CD4-positive, alpha-beta T cell (primary cell): ENCODE measurements at regions not wholly inside any gene's neighbourhood (a gene's known extent, or its start where the extent isn't known, plus 50 kb on each side); places are given as distances from the start of the nearest gene placed in this dataset.

Experiments used
- ATAC-seq: fragments of 200-7000 bp; cut with Tn5 transposase; one replicate; pipeline ENCODE4 v1.10.0; 2022; ENCODE audit warnings: mild to moderate bottlenecking; ENCODE audit not compliant: poor library complexity
- CTCF ChIA-PET: fragments of 350-600 bp; sonication (Branson Sonifier 250); formaldehyde crosslinking; loops from one replicate; lab custom pipeline; 2021; ENCODE audit warnings: antibody characterized with exemption, inconsistent platforms; lab: Charles Lee
- POLR2A ChIA-PET: fragments of 350-600 bp; sonication (Branson Sonifier 250); formaldehyde crosslinking; loops from one replicate; lab custom pipeline; 2021; ENCODE audit warnings: antibody characterized with exemption, inconsistent platforms; lab: Charles Lee
- DNase-seq, 14 experiments: peaks; one replicate each; pipeline ENCODE4 v3.0.0-alpha.2; 2013 to 2020; ENCODE audit warnings: mixed read lengths in 2 of 14
- H3K27ac ChIP-seq, 2 donors: one replicate each; pipeline versions ENCODE4 v1.5.1 to v1.7.0; 2013; ENCODE audit warnings: low read length in 2 of 2, low read depth in 1 of 2, mild to moderate bottlenecking in 1 of 2
- H3K27me3 ChIP-seq, 2 experiments: 1 replicate in 1 of 2; 2 replicates in 1 of 2; pipeline versions ENCODE4 v1.6.1 to v1.7.0; 2013; ENCODE audit warnings: low read length in 2 of 2, control low read depth in 1 of 2, mild to moderate bottlenecking in 1 of 2, moderate library complexity in 1 of 2; ENCODE audit not compliant: insufficient read depth in 2 of 2, control insufficient read depth in 1 of 2
- H3K36me3 ChIP-seq: one replicate; pipeline ENCODE4 v1.6.1; 2013; ENCODE audit warnings: low read length, control low read depth; ENCODE audit not compliant: insufficient read depth
- H3K4me1 ChIP-seq: one replicate; pipeline ENCODE4 v1.6.1; 2013; ENCODE audit warnings: low read length, control low read depth; ENCODE audit not compliant: insufficient read depth
- H3K4me3 ChIP-seq: one replicate; pipeline ENCODE4 v1.5.1; 2013; ENCODE audit warnings: mild to moderate bottlenecking, low read length, moderate library complexity
- H3K9me3 ChIP-seq, 2 experiments: 1 replicate in 1 of 2; 2 replicates in 1 of 2; pipeline versions ENCODE4 v1.6.1 to v1.7.0; 2013; ENCODE audit warnings: low read length in 2 of 2, mild to moderate bottlenecking in 2 of 2, control low read depth in 1 of 2, moderate library complexity in 1 of 2; ENCODE audit not compliant: control insufficient read depth in 1 of 2, insufficient read depth in 1 of 2
- H3K27ac Mint-ChIP-seq: one replicate; pipeline ENCODE4 v1.8.0; 2020; ENCODE audit warnings: mixed read lengths
- H3K27me3 Mint-ChIP-seq: one replicate; pipeline ENCODE4 v1.8.0; 2021; ENCODE audit warnings: mixed read lengths
- H3K36me3 Mint-ChIP-seq: one replicate; pipeline ENCODE4 v1.8.0; 2021; ENCODE audit warnings: low read depth, mixed read lengths
- H3K4me1 Mint-ChIP-seq: one replicate; pipeline ENCODE4 v1.8.0; 2021; ENCODE audit warnings: low read depth, mixed read lengths
- H3K4me3 Mint-ChIP-seq: one replicate; pipeline ENCODE4 v1.8.0; 2020; ENCODE audit warnings: mild to moderate bottlenecking, mixed read lengths
- H3K9me3 Mint-ChIP-seq: one replicate; pipeline ENCODE4 v1.8.0; 2020; ENCODE audit warnings: mixed read lengths
- intact Hi-C, 2 experiments: fragments of 100-400 bp; cut with DNase I in 1 of 2; cut with micrococcal nuclease in 1 of 2; formaldehyde crosslinking; loops; one replicate each; pipeline versions ENCODE4 v1.15.1 to v1.9.0; 2023 to 2025; cut with DNase I, micrococcal nuclease
- TF ChIP-seq, protein P1 (sequence below): fragments of 200-600 bp; IDR thresholded peaks from one replicate; pipeline ENCODE4 v1.8.0; 2022; ENCODE audit warnings: antibody characterized with exemption, mild to moderate bottlenecking

- H3K27me3 Mint-ChIP-seq = peaks cover 6% of the 10 kb centered on the region
- TF ChIP-seq, protein P1, sequence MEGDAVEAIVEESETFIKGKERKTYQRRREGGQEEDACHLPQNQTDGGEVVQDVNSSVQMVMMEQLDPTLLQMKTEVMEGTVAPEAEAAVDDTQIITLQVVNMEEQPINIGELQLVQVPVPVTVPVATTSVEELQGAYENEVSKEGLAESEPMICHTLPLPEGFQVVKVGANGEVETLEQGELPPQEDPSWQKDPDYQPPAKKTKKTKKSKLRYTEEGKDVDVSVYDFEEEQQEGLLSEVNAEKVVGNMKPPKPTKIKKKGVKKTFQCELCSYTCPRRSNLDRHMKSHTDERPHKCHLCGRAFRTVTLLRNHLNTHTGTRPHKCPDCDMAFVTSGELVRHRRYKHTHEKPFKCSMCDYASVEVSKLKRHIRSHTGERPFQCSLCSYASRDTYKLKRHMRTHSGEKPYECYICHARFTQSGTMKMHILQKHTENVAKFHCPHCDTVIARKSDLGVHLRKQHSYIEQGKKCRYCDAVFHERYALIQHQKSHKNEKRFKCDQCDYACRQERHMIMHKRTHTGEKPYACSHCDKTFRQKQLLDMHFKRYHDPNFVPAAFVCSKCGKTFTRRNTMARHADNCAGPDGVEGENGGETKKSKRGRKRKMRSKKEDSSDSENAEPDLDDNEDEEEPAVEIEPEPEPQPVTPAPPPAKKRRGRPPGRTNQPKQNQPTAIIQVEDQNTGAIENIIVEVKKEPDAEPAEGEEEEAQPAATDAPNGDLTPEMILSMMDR = no peak
- no peaks in the 10 kb centered on the region for H3K9me3 Mint-ChIP-seq
- ChIA-PET CTCF (no interaction called here), POLR2A (no interaction called here)
- intact Hi-C loops = no loop called here
- Histone ChIP-seq H3K4me1 (no peaks in the 10 kb centered on the region), H3K36me3 (no peaks in the 10 kb centered on the region), H3K9me3 (peaks cover 0 to 25% of the 10 kb centered on the region in 2 experiments), H3K4me3 (no peak overlapping the region), H3K27me3 (peaks cover 0 to 6% of the 10 kb centered on the region in 2 experiments), H3K27ac (no peak overlapping the region)
- no peak overlapping the region for H3K4me3 Mint-ChIP-seq
- no peak for ATAC-seq
- H3K36me3 Mint-ChIP-seq = no peaks in the 10 kb centered on the region
- H3K27ac Mint-ChIP-seq = no peak overlapping the region
- H3K4me1 Mint-ChIP-seq = no peaks in the 10 kb centered on the region
- DNase-seq = no peak
Measured at GRCh38 chr16:5577463-5577862, 479.9 kb upstream of the EEF2KMT start.

DNA sequence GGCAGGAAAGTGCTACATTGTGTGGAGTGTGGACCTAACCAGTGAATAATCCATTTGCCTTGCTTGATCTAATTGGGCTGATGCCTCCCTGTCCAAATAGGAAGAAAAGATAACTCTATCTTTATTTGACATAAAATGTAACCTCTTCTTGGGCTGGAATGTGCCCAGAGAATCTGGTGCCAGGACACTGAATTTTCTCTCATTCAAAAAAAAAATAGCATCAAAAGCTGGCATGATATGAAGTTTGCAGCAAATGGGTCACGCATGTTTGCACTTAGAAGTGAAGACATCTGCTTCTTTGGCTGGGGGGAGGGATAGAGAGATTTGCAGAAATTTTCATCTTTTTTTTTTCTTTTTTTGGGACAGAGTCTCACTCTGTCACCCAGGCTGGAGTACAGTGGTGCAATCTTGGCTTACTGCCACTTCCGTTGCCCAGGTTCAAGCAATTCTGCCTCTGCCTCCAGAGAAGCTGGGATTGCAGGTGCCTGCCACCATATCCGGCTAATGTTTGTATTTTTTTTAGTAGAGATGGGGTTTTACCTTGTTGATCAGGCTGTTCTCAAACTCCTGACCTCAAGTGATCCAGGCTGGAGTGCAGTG lies 478.2 kb upstream of the EEF2KMT start:
- TF ChIP-seq, protein P1 = no peak

DNA sequence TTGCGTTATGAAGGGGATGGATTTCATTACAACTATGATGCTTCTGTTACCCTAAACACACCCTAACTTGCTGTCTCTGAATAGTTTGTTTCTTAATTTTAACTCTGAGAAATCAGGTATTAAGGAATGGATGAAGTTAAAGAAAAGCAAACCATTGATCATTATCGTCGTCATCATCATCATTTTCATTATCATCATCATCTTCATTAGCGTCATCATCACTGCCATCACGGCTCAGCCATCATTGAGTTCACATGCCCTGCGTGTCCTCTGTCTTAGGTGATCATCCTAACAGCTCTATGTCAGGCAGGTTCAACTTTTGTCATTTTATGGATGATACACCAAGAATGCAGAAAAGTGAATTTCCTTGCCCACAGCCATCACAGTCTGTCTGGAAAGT lies 477.5 kb upstream of the EEF2KMT start:
- intact Hi-C loops = no loop called here
- H3K27me3 Mint-ChIP-seq = peaks cover 6% of the 10 kb centered on the region

More for the DNA sequence above, 478.2 kb upstream of the EEF2KMT start:
- POLR2A ChIA-PET = no interaction called here
- intact Hi-C loops = no loop called here
- no peak for ATAC-seq
- Mint-ChIP-seq H3K4me3 (no peak overlapping the region), H3K27ac (no peak overlapping the region), H3K9me3 (no peaks in the 10 kb centered on the region), H3K4me1 (no peaks in the 10 kb centered on the region), H3K36me3 (no peaks in the 10 kb centered on the region), H3K27me3 (peaks cover 6% of the 10 kb centered on the region)
- Histone ChIP-seq H3K4me1 (no peaks in the 10 kb centered on the region), H3K27ac (no peak overlapping the region), H3K9me3 (peaks cover 0 to 25% of the 10 kb centered on the region in 2 experiments), H3K27me3 (peaks cover 0 to 6% of the 10 kb centered on the region in 2 experiments), H3K4me3 (no peak overlapping the region), H3K36me3 (no peaks in the 10 kb centered on the region)
- CTCF ChIA-PET = no interaction called here
- no peak for DNase-seq

More for the DNA sequence above, 477.5 kb upstream of the EEF2KMT start:
- Mint-ChIP-seq H3K4me1 (no peaks in the 10 kb centered on the region), H3K4me3 (no peak overlapping the region), H3K27ac (no peak overlapping the region), H3K36me3 (no peaks in the 10 kb centered on the region), H3K9me3 (no peaks in the 10 kb centered on the region)
- H3K4me1 ChIP-seq = no peaks in the 10 kb centered on the region
- no peak overlapping the region for H3K27ac ChIP-seq
- no peak overlapping the region for H3K4me3 ChIP-seq
- no peak for DNase-seq
- H3K36me3 ChIP-seq = no peaks in the 10 kb centered on the region
- H3K27me3 ChIP-seq = peaks cover 0 to 2% of the 10 kb centered on the region in 2 experiments
- ATAC-seq = no peak
- peaks cover 0 to 22% of the 10 kb centered on the region in 2 experiments for H3K9me3 ChIP-seq
- POLR2A ChIA-PET = no interaction called here
- CTCF ChIA-PET = no interaction called here
- TF ChIP-seq, protein P1 = no peak
